ENCODE measurements at regions not wholly inside any gene's neighbourhood (a gene's known extent, or its start where the extent isn't known, plus 50 kb on each side); places are given as distances from the start of the nearest gene placed in this dataset.

DNA sequence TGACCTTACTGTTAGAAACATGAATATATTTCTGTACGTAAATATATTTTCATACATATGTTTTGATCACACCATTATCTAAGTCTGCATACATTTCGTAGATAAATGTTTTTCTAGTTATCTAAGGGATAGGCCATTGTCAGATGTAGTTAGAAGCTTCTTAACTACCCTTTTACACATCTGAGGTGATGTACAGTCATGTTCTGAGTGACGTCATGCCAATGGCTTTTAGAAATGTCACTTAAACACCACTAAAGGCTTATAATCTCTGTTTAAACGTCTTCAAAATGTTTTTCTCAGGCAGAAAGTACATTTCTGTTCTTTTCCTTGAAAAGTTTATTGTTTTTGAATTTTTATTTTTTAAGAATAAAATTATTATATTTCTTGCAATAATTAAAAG, 781.9 kb downstream of the MRPL39 start:
- TF ChIP-seq POLR2A (IDR thresholded peaks at IDR 0.05) = no peak
- TF ChIP-seq, protein P1, sequence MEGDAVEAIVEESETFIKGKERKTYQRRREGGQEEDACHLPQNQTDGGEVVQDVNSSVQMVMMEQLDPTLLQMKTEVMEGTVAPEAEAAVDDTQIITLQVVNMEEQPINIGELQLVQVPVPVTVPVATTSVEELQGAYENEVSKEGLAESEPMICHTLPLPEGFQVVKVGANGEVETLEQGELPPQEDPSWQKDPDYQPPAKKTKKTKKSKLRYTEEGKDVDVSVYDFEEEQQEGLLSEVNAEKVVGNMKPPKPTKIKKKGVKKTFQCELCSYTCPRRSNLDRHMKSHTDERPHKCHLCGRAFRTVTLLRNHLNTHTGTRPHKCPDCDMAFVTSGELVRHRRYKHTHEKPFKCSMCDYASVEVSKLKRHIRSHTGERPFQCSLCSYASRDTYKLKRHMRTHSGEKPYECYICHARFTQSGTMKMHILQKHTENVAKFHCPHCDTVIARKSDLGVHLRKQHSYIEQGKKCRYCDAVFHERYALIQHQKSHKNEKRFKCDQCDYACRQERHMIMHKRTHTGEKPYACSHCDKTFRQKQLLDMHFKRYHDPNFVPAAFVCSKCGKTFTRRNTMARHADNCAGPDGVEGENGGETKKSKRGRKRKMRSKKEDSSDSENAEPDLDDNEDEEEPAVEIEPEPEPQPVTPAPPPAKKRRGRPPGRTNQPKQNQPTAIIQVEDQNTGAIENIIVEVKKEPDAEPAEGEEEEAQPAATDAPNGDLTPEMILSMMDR (IDR thresholded peaks at IDR 0.05) = no peak
